Daoy (cell line): ENCODE measurements at regions not wholly inside any gene's neighbourhood (a gene's known extent, or its start where the extent isn't known, plus 50 kb on each side); places are given as distances from the start of the nearest gene placed in this dataset.
"Not testable (repeated sequence)": the region's sequence is repeated elsewhere in the genome, so short reads cannot be mapped to it uniquely, and the experiment has no call there.

Experiments
- DNase-seq: peaks from one replicate; pipeline ENCODE4 v3.0.0-alpha.2; 2015; ENCODE audit warnings: low read depth

GRCh38 chr2:142575561-142575960, 301.9 kb upstream of the KYNU start:
- DNase-seq = no peak

DNA sequence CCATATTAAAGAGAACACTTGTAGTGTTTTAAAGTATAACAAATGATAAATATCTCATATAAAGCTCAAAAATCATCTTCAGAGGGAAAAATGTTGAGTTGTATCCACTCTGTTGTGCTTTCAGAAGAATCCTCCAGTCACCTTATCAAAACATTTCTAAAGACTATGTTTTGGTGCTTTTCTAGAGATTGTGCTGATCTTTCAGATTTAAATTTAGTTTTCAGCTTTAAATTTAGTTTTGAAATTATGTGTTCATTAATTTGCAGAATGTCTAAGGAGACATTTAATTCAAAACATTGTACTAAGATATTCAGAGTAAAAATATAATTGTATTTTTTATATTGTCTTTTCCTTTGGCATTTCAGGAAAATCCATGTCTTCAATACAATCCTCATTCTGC, 303.1 kb upstream of the KYNU start:
- no peak for DNase-seq

GRCh38 chr2:142572346-142573132, 304.9 kb upstream of the KYNU start:
- DNase-seq = no peak

DNA sequence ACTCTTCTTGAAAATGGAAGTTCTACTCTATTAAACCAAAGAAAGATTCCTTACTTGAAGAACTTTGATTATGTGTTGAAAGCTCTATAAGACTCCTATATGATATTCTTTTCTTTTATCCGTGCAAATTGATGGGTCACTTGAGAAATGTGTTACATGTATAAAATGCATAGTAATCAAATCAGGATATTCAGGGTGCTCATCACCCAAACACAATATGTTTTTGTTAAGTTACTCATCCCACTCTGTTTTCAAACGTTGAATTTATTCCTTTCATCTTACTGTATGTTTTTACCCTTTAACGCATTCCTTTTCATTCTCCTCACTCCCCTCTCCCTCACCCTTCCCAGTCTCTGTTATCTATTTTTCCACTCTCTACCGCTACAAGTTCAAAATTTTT, 305.5 kb upstream of the KYNU start:
- DNase-seq = no peak

- no peak for DNase-seq
Observed at GRCh38 chr2:142562900-142563299, 314.6 kb upstream of the KYNU start.

DNA sequence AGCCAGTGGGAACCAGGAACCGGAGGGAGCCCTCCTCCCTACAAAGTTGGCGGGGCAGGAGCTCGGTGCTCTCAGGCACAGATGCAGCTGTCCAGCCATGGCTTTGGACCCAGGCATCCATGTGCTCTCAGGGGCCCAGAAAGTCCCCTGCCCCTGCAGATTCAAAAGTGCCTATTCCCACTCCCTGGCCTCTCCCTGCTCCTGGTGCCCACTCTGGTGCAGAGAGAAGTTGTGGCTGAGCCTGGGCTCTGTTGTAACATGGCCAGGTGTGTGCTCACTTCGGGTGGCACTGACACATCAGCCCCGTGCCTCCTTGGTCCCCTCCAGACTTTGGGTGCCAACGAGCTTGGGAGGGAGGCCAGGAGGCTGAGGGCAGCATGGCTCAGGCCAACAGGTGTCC, 315.8 kb upstream of the KYNU start:
- no peak for DNase-seq

GRCh38 chr2:142557391-142557790, 320.1 kb upstream of the KYNU start:
- DNase-seq = no peak

- DNase-seq = not testable (repeated sequence)
Observed at GRCh38 chr2:142545999-142546398, 331.5 kb upstream of the KYNU start.

GRCh38 chr2:142545036-142545435, 332.4 kb upstream of the KYNU start:
- no peak for DNase-seq

GRCh38 chr2:142544173-142544572, 333.3 kb upstream of the KYNU start:
- no peak for DNase-seq

DNA sequence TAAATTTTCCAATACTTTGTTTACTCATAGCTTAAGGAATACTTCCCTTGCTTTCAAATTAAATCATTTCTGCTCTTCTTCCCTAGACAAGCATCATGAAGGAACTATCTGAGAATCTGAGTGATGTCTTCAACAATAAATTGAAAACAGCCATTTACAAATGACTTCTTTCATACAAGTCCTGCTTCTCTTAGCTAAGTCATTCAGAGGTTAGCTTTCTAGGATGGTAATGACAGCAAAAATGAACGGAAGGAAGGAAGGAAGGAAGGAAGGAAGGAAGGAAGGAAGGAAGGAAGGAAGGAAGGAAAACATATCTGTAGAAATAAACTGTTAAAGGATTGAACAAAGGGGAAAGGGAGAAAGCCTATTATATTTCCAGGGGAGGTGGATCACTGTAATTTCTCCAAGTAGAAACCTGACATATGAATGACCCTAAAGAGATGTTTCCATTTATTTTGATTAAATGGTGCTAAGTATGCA, 335.0 kb upstream of the KYNU start:
- no peak for DNase-seq

GRCh38 chr2:142536966-142537365, 340.5 kb upstream of the KYNU start:
- no peak for DNase-seq

DNA sequence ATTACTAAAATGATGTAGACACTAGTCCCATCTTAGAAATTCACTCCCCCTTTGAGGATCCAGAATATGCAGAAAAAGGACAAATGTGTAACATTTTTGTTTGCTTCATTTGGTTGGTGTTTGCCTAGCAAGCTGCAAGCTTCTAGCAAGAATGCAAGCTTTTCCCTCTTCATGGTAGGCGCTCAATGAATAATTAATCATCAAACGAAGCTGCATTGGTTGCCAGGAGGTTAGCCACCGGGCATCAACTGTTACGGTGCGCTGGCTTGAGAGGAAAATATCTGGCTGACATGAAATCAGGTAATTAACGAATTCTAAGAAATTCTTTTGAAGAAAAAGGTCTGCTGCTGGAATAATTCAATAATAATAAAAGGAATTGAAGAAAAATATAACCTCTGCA, 341.0 kb upstream of the KYNU start:
- DNase-seq = no peak

DNA sequence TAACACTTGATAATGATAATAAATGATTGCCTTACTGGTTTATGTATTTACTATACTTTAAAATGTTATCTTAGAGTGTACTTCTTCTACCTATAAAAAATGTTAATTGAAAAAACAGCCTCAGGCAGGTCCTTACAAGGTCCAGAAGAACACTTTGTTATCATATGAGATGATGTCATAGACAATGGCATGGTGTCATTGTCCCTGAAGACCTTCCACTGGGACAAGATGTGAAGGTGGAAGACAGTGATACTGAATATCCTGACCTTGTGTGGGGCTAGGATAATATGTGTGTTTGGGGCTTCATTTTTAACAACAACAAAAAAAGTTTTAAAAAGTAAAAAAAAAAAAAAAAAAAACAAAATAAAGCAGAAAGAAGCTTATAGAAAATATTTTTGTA, 342.2 kb upstream of the KYNU start:
- no peak for DNase-seq

DNA sequence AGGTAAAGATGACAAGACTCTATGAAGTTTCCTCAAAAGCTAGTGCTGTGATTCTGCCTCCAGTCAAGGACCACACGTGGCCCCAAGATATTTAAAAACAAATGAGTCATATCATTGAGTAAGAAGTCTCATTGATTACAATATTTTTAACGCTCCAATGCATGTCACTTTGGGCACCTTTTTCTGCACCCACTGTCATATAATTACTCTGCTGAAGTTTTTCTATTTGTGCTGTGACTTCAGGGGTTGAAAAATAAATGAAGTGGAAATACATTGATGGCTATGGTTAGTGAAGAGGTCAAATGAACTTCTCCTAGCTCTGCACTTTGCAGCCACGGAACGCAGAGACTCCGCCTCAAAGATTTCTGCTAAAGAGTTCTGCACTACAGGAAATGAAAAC, 344.3 kb upstream of the KYNU start:
- DNase-seq = no peak

- DNase-seq = no peak
Observed at GRCh38 chr2:142531377-142531776, 346.1 kb upstream of the KYNU start.

DNA sequence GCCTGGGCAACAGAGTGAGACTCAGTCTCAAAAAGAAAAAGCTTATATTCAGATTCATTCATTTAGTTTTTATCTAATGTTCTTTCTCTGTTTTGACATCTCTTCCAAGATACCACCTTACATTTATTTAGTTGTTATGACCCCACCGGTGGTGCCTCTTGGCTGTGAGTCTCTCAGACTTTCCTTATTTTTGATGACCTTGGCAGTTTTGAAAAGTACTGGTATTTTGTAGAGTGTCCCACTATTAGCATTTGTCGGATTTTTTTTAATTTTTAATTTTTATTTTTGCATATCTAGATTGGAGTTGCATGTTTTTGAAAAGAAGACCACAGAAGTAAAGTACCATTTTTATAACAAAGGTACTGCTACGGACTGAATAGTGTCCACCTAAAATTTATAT, 351.7 kb upstream of the KYNU start:
- no peak for DNase-seq

DNA sequence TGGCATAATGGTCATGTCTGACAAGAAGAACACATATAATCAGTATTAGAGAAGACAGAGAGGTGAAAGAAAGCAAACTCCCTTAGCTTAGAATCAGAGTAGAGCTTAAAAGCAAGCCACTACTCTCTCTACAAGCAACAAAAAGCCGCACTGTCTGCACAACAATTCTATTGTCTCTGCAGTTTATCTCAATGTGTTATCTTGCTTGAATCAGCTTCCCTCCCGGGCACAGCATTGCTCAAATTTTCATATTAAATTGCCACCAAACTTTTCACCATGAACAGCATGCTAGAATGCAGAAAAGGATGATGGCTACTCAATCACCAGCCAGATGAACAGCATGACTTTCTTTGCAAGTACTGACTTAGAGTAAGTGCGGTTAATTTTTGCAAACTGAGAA, 356.0 kb upstream of the KYNU start:
- no peak for DNase-seq

GRCh38 chr2:142515493-142515892, 362.0 kb upstream of the KYNU start:
- no peak for DNase-seq

- no peak for DNase-seq
Observed at GRCh38 chr2:142509401-142509800, 368.1 kb upstream of the KYNU start.

GRCh38 chr2:142504754-142505153, 372.7 kb upstream of the KYNU start:
- DNase-seq = no peak

- no peak for DNase-seq
Observed at GRCh38 chr2:142502402-142502801, 371.6 kb upstream of the LRP1B start.

DNA sequence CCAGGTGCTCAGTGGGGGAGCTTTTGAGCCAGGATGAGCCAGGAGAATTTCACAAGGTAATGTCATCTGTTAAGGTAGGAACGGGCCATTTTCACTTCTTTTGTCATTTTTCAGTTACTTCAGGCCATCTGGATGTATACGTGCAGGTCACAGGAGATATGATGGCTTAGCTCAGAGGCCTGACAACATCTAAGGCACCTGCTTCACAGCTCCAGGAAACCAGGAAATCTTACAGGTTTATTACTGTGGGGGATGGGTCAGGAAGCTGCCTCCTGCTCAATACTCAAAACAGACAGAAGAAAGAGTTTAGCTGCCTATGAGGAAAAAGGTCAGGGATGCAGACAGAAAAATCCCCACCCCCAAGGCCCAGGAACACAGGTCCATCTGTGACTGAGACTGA, 364.3 kb upstream of the LRP1B start:
- no peak for DNase-seq

DNA sequence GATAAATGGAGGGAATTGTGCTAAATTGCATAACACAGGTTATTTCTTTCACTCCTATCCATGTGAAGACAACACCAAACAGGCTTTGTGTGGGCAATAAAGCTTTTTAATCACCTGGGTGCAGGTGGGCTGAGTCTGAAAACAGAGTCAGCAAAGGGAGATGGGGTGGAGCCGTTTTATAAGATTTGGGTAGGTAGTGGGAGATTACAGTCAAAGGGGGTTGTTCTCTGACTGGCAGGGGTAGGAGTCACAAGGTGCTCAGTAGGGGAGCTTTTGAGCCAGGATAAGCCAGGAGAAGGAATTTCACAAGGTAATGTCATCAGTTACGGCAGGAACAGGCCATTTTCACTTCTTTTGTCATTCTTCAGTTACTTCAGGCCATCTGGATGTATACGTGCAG, 358.8 kb upstream of the LRP1B start:
- not testable (repeated sequence) for DNase-seq
